HCEC 1CT (cell line): ENCODE measurements at regions not wholly inside any gene's neighbourhood (a gene's known extent, or its start where the extent isn't known, plus 50 kb on each side); places are given as distances from the start of the nearest gene placed in this dataset.
A peak's percentile ranks its signal among the peaks of the same experiment; 100 is the strongest.
"Not testable (repeated sequence)": the region's sequence is repeated elsewhere in the genome, so short reads cannot be mapped to it uniquely, and the experiment has no call there.

Experiments used
- DNase-seq: peaks from one replicate; pipeline ENCODE4 v3.0.0-alpha.2; 2017

- DNase-seq: no peak
These were observed 180.8 kb upstream of the PLN start for GRCh38 chr6:118367314-118367713.

DNA sequence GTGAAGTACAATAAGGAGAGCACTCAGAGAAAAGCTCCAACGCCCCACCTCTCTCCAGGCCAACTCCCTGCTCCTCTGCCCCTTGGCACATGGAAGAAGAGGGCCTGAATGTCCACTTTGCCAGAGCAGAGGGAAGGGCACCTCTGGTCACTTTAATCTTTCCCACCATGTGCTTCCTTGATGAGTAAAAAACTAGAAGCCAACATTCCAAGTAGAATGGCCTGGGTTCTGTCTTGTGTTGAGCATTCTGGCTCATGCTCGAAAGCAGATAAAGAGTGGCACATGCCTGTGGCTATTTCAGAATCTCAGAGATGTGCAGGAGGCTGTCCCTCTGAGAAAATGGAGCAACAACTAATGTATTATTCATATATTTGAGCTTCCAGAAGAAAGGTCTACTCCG is 177.4 kb upstream of the PLN start:
- DNase-seq: no peak

DNA sequence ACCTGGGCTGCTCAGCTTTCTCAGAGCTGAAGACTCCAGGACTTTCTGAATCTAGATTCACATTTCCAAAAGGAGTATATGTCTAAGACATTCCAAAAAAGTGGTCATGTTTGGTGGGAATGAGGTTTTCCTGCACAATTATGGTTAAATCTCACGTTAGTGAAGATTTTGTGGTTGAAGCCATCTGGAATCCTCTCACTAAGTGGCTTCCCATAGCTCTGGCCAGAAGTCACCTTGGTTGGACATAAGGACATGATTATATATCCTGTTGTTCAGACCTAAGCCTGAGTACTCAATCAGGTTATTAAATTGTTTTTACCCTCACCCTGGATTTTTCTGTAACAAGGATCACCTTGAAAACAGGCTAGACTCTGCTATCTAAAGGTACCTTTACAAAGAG is 176.1 kb upstream of the PLN start:
- DNase-seq: no peak

- DNase-seq: peak; percentile 62
These were observed 175.7 kb upstream of the PLN start for GRCh38 chr6:118372413-118372812.

GRCh38 chr6:118377711-118378414 is 170.2 kb upstream of the PLN start:
- no peak for DNase-seq

DNA sequence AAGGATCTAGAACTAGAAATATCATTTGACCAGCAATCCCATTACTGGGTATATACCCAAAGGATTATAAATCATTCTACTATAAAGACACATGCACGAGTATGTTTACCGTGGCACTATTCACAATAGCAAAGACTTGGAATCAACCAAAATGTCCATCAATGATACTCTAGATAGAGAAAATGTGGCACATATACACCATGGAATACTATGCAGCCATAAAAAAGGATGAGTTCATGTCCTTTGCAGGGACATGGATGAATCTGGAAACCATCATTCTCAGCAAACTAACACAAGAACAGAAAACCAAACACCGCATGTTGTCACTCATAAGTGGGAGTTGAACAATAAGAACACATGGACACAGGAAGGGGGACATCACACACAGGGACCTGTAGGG is 167.5 kb upstream of the PLN start:
- not testable (repeated sequence) for DNase-seq

GRCh38 chr6:118382126-118382525 is 166.0 kb upstream of the PLN start:
- DNase-seq: no peak

DNA sequence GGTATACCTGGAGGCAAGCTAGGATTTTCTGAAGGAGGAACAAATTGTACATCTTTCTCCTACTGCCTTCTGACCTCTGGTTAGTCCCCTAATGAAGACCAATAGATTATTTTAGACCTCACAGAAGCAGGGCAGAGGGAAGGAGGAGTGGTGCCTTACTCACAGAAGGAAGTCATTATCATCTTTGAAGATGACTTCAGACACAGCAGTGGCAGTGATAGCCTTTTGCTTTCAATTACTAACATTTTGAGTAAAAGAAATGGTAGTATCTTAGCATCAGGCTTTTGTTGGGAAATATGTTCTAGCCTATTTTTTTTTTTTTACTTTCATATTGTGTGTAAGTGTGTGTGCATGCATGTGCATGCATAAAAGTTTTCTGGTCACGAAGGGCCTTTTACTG is 164.2 kb upstream of the PLN start:
- no peak for DNase-seq

DNA sequence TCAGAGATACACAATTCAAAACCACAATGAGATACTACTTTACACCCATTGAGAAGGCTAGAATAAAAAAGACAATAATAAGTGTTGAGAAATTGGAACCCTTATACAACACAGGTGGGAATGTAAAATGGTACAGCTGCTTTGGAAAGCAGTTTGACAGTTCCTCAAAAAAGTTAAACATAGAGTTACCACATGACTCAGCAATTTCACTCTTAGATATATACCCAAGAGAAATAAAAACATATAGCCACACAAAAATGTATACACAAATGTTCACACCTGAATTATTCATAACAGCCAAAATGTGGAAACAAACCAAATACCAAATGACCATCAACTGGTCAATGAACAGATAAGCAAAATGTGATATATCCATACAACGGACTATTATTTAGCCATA is 161.1 kb upstream of the PLN start:
- no peak for DNase-seq

GRCh38 chr6:118387921-118388701 is 160.0 kb upstream of the PLN start:
- peak; percentile 93 for DNase-seq

- DNase-seq: no peak
These were observed 157.0 kb upstream of the PLN start for GRCh38 chr6:118391086-118391485.

- DNase-seq: no peak
These were observed 154.0 kb upstream of the PLN start for GRCh38 chr6:118394106-118394505.

- DNase-seq: no peak
These were observed 151.1 kb upstream of the PLN start for GRCh38 chr6:118396969-118397368.

- no peak for DNase-seq
These were observed 150.2 kb upstream of the PLN start for GRCh38 chr6:118397671-118398465.

GRCh38 chr6:118400098-118400497 is 148.0 kb upstream of the PLN start:
- DNase-seq: no peak

DNA sequence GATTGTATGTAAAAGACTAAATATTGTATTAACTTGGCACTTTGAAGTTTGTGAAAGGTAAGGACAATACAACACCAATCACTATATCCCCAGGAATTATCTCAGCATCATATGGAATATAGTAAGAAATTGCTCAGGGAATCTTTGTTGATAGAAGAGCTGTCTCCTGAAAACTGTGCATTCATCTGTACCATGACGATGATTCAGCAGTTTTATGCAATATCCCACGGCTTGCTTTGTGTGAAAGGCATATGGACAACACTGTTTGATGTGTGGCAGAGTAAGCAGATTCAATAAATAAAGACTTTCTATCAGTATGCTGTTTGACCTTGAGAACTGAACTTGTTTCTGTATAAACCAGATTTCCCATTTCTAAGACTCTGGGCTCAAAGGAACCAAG is 147.5 kb upstream of the PLN start:
- no peak for DNase-seq

- no peak for DNase-seq
These were observed 146.6 kb upstream of the PLN start for GRCh38 chr6:118401325-118401975.

DNA sequence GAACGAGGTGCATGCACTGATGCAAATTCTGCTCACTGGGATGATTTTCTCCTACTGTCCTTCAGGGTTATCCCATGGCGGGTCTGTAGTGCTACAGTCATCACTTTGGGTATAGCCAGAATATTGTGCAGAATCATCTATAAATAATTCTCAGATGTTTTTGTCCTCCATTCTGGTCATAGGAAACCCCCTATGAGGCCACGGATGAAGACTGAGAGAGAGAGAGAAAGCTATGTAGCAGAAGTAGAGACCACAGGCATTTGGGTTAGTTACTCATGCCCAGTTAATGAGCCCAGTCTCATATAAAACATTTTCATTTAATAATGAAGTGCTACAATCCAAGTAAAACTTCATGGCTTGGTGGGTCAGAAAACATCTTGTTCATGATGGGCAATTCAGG is 145.1 kb upstream of the PLN start:
- no peak for DNase-seq

DNA sequence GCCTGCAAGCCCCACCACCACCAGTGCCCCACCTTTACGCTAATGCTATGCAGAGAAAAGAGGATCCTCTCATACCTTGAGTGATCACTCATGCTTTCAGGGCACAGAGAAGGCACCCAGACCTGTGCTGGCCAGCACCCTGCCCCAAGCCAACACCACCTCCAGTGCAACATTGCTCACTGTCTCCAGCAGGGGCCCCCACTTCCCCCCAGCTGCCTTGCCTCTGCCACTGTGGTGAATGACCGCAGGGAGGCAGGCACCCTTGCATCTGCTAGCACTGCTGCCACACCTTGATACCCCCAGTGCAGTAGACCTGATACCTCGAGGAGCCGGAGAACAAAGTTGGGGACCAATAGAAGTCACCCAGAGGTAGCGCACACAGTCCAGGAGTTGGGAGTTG is 139.2 kb upstream of the PLN start:
- no peak for DNase-seq

DNA sequence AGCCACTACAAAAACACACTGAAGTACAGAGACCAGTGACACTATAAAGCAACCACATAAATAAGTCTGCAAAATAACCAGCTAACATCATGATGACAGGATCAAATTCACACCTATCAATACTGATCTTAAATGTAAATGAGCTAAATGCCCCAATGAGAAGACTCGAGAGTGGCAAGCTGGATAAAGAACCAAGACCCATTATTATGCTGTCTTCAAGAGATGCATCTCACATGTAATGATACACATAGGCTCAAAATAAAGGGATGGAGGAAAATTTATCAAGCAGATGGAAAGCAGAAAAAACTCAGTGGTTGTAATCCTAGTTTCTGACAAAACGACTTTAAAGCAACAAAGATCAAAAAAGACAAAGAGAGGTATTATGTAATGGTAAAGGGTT is 138.1 kb upstream of the PLN start:
- DNase-seq: no peak
